WTC11 (cell line): ENCODE measurements at regions not wholly inside any gene's neighbourhood (a gene's known extent, or its start where the extent isn't known, plus 50 kb on each side); places are given as distances from the start of the nearest gene placed in this dataset.
A peak's percentile ranks its signal among the peaks of the same experiment; 100 is the strongest.

ENCODE experiments used
- ATAC-seq: fragments of 200-7000 bp; cut with Tn5 transposase; 2 replicates; pipeline ENCODE4 v1.10.0; 2021; ENCODE audit warnings: mild to moderate bottlenecking, moderate library complexity
- CTCF ChIA-PET: fragments of 300-600 bp; sonication (Branson Sonifier 250); formaldehyde crosslinking; loops from one replicate; lab custom pipeline; 2021; ENCODE audit warnings: antibody characterized with exemption; lab: Charles Lee
- POLR2A ChIA-PET: fragments of 350-600 bp; sonication (Branson Sonifier 250); formaldehyde crosslinking; loops from one replicate; lab custom pipeline; 2021; ENCODE audit warnings: antibody characterized with exemption; lab: Charles Lee
- DNase-seq: peaks from one replicate; pipeline ENCODE4 v3.0.0; 2021; ENCODE audit warnings: low spot score
- H3K27ac Mint-ChIP-seq: 2 replicates; pipeline ENCODE4 v1.8.0; 2021; ENCODE audit warnings: mixed read lengths
- H3K27me3 Mint-ChIP-seq: 2 replicates; pipeline ENCODE4 v1.8.0; 2021; ENCODE audit warnings: low read depth, mild to moderate bottlenecking, moderate library complexity, mixed read lengths
- H3K36me3 Mint-ChIP-seq: 2 replicates; pipeline ENCODE4 v1.8.0; 2021; ENCODE audit warnings: mixed read lengths
- H3K4me1 Mint-ChIP-seq: 2 replicates; pipeline ENCODE4 v1.8.0; 2022; ENCODE audit warnings: mixed read lengths
- H3K4me3 Mint-ChIP-seq: 2 replicates; pipeline ENCODE4 v1.8.0; 2021; ENCODE audit warnings: mild to moderate bottlenecking, moderate library complexity, mixed read lengths
- H3K9me3 Mint-ChIP-seq: 2 replicates; pipeline ENCODE4 v1.8.0; 2021; ENCODE audit warnings: mixed read lengths
- AR ChIP-seq: fragments of 250-450 bp; sonication (Bioruptor Pico); IDR thresholded peaks from 2 replicates; pipeline ENCODE4 v1.9.0; 2021; ENCODE audit warnings: mild to moderate bottlenecking
- ATF1 ChIP-seq: sonication (generic); formaldehyde crosslinking; IDR thresholded peaks from 2 replicates; pipeline ENCODE4 v1.8.1; 2023; ENCODE audit warnings: mild to moderate bottlenecking, moderate library complexity, missing genetic modification reagents
- CREB1 ChIP-seq: sonication (generic); formaldehyde crosslinking; IDR thresholded peaks from 2 replicates; pipeline ENCODE4 v1.8.0; 2023; ENCODE audit warnings: mild to moderate bottlenecking, missing genetic modification reagents
- E2F1 ChIP-seq: sonication (generic); formaldehyde crosslinking; IDR thresholded peaks from 2 replicates; pipeline ENCODE4 v1.8.0; 2022; ENCODE audit warnings: mild to moderate bottlenecking, missing genetic modification reagents
- E2F4 ChIP-seq: sonication (generic); formaldehyde crosslinking; IDR thresholded peaks from 2 replicates; pipeline ENCODE4 v1.8.1; 2022; ENCODE audit warnings: low read depth, mild to moderate bottlenecking, moderate library complexity, missing genetic modification reagents, borderline replicate concordance
- E2F5 ChIP-seq: sonication (generic); formaldehyde crosslinking; IDR thresholded peaks from 2 replicates; pipeline ENCODE4 v1.8.1; 2022; ENCODE audit warnings: mild to moderate bottlenecking, moderate library complexity, missing genetic modification reagents
- FOXJ3 ChIP-seq: sonication (generic); formaldehyde crosslinking; IDR thresholded peaks from 2 replicates; pipeline ENCODE4 v1.9.0; 2021; ENCODE audit warnings: missing genetic modification reagents, mild to moderate bottlenecking, borderline replicate concordance
- FOXK1 ChIP-seq: sonication (generic); formaldehyde crosslinking; IDR thresholded peaks from 2 replicates; pipeline ENCODE4 v1.8.0; 2022; ENCODE audit warnings: mild to moderate bottlenecking, moderate library complexity, missing genetic modification reagents
- FOXP1 ChIP-seq: sonication (generic); formaldehyde crosslinking; IDR thresholded peaks from 2 replicates; pipeline ENCODE4 v1.8.0; 2022; ENCODE audit warnings: missing genetic modification reagents, mild to moderate bottlenecking, moderate library complexity, borderline replicate concordance
- GRHL2 ChIP-seq: fragments of 250-450 bp; sonication (Bioruptor Pico); IDR thresholded peaks from 2 replicates; pipeline ENCODE4 v1.8.0; 2022; ENCODE audit warnings: mild to moderate bottlenecking, moderate library complexity; ENCODE audit not compliant: insufficient replicate concordance, severe bottlenecking
- HMGA2 ChIP-seq: fragments of 250-450 bp; sonication (Bioruptor Pico); IDR thresholded peaks from 2 replicates; pipeline ENCODE4 v1.4.0; 2021; ENCODE audit warnings: mild to moderate bottlenecking, moderate library complexity
- MLX ChIP-seq: sonication (generic); formaldehyde crosslinking; IDR thresholded peaks from 2 replicates; pipeline ENCODE4 v1.8.1; 2023; ENCODE audit warnings: mild to moderate bottlenecking, missing genetic modification reagents, moderate library complexity
- PREB ChIP-seq: sonication (generic); formaldehyde crosslinking; IDR thresholded peaks from 2 replicates; pipeline ENCODE4 v1.8.1; 2022; ENCODE audit warnings: mild to moderate bottlenecking, missing genetic modification reagents, moderate library complexity, borderline replicate concordance
- TCF7 ChIP-seq: sonication (generic); formaldehyde crosslinking; IDR thresholded peaks from 2 replicates; pipeline ENCODE4 v1.8.0; 2022; ENCODE audit warnings: mild to moderate bottlenecking, low read depth, missing genetic modification reagents, moderate library complexity
- USF1 ChIP-seq: sonication (generic); formaldehyde crosslinking; IDR thresholded peaks from 2 replicates; pipeline ENCODE4 v1.8.0; 2022; ENCODE audit warnings: mild to moderate bottlenecking, missing genetic modification reagents
- ZNF121 ChIP-seq: sonication (generic); formaldehyde crosslinking; IDR thresholded peaks from 2 replicates; pipeline ENCODE4 v1.8.0; 2023; ENCODE audit warnings: missing genetic modification reagents
- ZNF396 ChIP-seq: fragments of 250-450 bp; sonication (Bioruptor Pico); IDR thresholded peaks from 2 replicates; pipeline ENCODE4 v1.8.0; 2021; ENCODE audit warnings: mild to moderate bottlenecking, moderate library complexity, borderline replicate concordance
- ZNF423 ChIP-seq: fragments of 250-450 bp; sonication (Bioruptor Pico); IDR thresholded peaks from 2 replicates; pipeline ENCODE4 v2.1.2; 2022; ENCODE audit warnings: mild to moderate bottlenecking, moderate library complexity

- no peak for TF ChIP-seq E2F1
Measured at GRCh38 chr9:134519375-134520070, 122.1 kb upstream of the COL5A1 start (continued).

GRCh38 chr9:134521817-134522501, 119.6 kb upstream of the COL5A1 start:
- Mint-ChIP-seq H3K4me1 (peaks cover 7% of the 10 kb centered on the region), H3K4me3 (no peak overlapping the region), H3K9me3 (peaks cover 10% of the 10 kb centered on the region), H3K27ac (no peak overlapping the region), H3K27me3 (no peaks in the 10 kb centered on the region)
- POLR2A ChIA-PET, result interaction anchor here (1.0 kb wide), 1 partner anchor 10 kb away, joined by 4 read pairs; no protein-coding TSS in a partner anchor
- no peak for TF ChIP-seq HMGA2 (CRISPR knock-in tag)
- no peak for TF ChIP-seq ZNF423
- no peak for TF ChIP-seq FOXK1
- no peak for TF ChIP-seq PREB (CRISPR knock-in tag)
- no peak for TF ChIP-seq FOXJ3 (CRISPR knock-in tag)
- no peak for TF ChIP-seq E2F5 (CRISPR knock-in tag)
- no peak for TF ChIP-seq USF1
- TF ChIP-seq GRHL2 (CRISPR knock-in tag), result no peak
- no peak for TF ChIP-seq E2F4
- no peak for TF ChIP-seq TCF7 (CRISPR knock-in tag)
- TF ChIP-seq FOXP1 (CRISPR knock-in tag), result no peak
- TF ChIP-seq ZNF121 (CRISPR knock-in tag), result no peak
- TF ChIP-seq ZNF396 (CRISPR knock-in tag), result no peak
- no peak for TF ChIP-seq CREB1 (CRISPR knock-in tag)
- TF ChIP-seq MLX, result no peak
- TF ChIP-seq, all 79 proteins: peak for 0
- no peak for DNase-seq
- no peaks in the 10 kb centered on the region; the same call in 1 of the 2 replicates for H3K36me3 Mint-ChIP-seq
- peak; percentile 49 for ATAC-seq
- CTCF ChIA-PET, result interaction anchor here (0.7 to 1.0 kb wide), 2 partner anchors 34 to 167 kb away, joined by 3 read pairs; no protein-coding TSS in a partner anchor

GRCh38 chr9:134522502-134522848, 119.1 kb upstream of the COL5A1 start:
- Mint-ChIP-seq H3K27ac (no peak overlapping the region), H3K36me3 (no peaks in the 10 kb centered on the region; the same call in 1 of the 2 replicates), H3K4me1 (peaks cover 7% of the 10 kb centered on the region), H3K4me3 (no peak overlapping the region), H3K27me3 (no peaks in the 10 kb centered on the region), H3K9me3 (peaks cover 13% of the 10 kb centered on the region)
- ChIA-PET POLR2A (interaction anchor here (1.0 kb wide), 1 partner anchor 10 kb away, joined by 4 read pairs; no protein-coding TSS in a partner anchor), CTCF (interaction anchor here (1.0 kb wide), 1 partner anchor 167 kb away, joined by 3 read pairs; no protein-coding TSS in a partner anchor)
- DNase-seq, result no peak
- no peak for ATAC-seq
- no peak for TF ChIP-seq ATF1
- TF ChIP-seq AR, result no peak
